Kidney (tissue), 13 donors: ENCODE measurements at regions not wholly inside any gene's neighbourhood (a gene's known extent, or its start where the extent isn't known, plus 50 kb on each side); places are given as distances from the start of the nearest gene placed in this dataset.

Source experiments
- DNase-seq, 5 donors: peaks; one replicate each; pipeline ENCODE4 v3.0.0-alpha.2; 2013 to 2020
- FAIRE-seq: peaks from 2 replicates; lab custom pipeline; 2012; peaks lifted over from hg19 to GRCh38; lab: Jason Lieb, UNC
- H3K27ac ChIP-seq, 2 donors: one replicate each; pipeline ENCODE4 v1.7.0; 2013; ENCODE audit warnings: low read depth in 2 of 2, low read length in 2 of 2, inconsistent platforms in 1 of 2
- H3K27me3 ChIP-seq: one replicate; pipeline ENCODE4 v1.7.1; 2013; ENCODE audit warnings: low read length, inconsistent platforms; ENCODE audit not compliant: control insufficient read depth, insufficient read depth
- H3K36me3 ChIP-seq, 3 donors: one replicate each; pipeline versions ENCODE4 v1.7.0 to v1.7.1; 2013; ENCODE audit warnings: low read length in 3 of 3, control low read depth in 1 of 3, inconsistent platforms in 1 of 3; ENCODE audit not compliant: insufficient read depth in 3 of 3, control insufficient read depth in 2 of 3
- H3K4me1 ChIP-seq, 3 donors: one replicate each; pipeline versions ENCODE4 v1.7.0 to v1.7.1; 2013; ENCODE audit warnings: low read length in 3 of 3, inconsistent platforms in 1 of 3, low read depth in 1 of 3; ENCODE audit not compliant: control insufficient read depth in 2 of 3, insufficient read depth in 2 of 3
- H3K4me3 ChIP-seq, 3 donors: one replicate each; pipeline versions ENCODE4 v1.7.0 to v1.8.1; 2013; ENCODE audit warnings: low read length in 3 of 3, control low read depth in 1 of 3, inconsistent platforms in 1 of 3
- H3K9ac ChIP-seq, 3 donors: one replicate each; pipeline versions ENCODE4 v1.7.0 to v1.7.1; 2013; ENCODE audit warnings: low read length in 3 of 3, control low read depth in 1 of 3, inconsistent platforms in 1 of 3
- H3K9me3 ChIP-seq, 3 donors: one replicate each; pipeline versions ENCODE4 v1.7.0 to v1.7.1; 2013; ENCODE audit warnings: low read length in 3 of 3, control low read depth in 1 of 3, inconsistent platforms in 1 of 3; ENCODE audit not compliant: control insufficient read depth in 2 of 3, insufficient read depth in 1 of 3
- intact Hi-C: fragments of 100-400 bp; cut with DNase I; formaldehyde crosslinking; loops from one replicate; pipeline ENCODE4 v1.11.1; 2022
- TF ChIP-seq, protein P1 (sequence below): IDR thresholded peaks from 3 replicates; pipeline ENCODE4 v1.5.1; 2012; ENCODE audit warnings: mild to moderate bottlenecking, moderate library complexity, borderline replicate concordance; ENCODE audit not compliant: insufficient read depth; ENCODE audit errors: extremely low read depth
- donor health status: control.
- donor health status: control.
- donor health status: control.
- donor health status: control.
- donor health status: control.
- donor health status: DM: yes; HTN: yes; CAD: no.
- donor health status: Normal renal cell carcinoma (clear cell type).

DNA sequence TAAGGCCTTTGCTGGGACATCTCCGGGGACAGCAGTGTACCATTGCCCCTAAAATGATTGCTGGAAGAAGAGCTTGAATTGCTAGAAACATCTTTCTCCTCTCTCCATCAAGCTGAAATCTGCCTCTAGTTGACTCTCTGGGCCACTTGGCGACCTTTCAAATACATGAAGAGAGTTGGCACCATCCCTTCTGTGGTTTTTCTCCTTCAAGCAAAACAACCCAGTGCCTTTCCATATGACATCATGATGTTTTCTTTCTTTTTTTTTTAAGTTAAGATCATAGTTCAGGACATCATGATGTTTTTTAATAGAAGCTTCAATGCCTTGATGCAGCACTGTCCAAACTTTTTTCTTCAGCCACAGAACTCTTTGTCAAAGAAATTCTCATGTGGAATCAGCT is 144.0 kb upstream of the PTPRG start:
- no peaks in the 10 kb centered on the region for H3K9me3 ChIP-seq
- DNase-seq (no peak), FAIRE-seq (no peak)
- H3K36me3 ChIP-seq, result no peaks in the 10 kb centered on the region
- H3K4me3 ChIP-seq, result no peak overlapping the region
- no peaks in the 10 kb centered on the region for H3K4me1 ChIP-seq
- no peak overlapping the region for H3K27ac ChIP-seq
- H3K9ac ChIP-seq, result no peak overlapping the region
- H3K27me3 ChIP-seq, result no peaks in the 10 kb centered on the region
- TF ChIP-seq, protein P1, sequence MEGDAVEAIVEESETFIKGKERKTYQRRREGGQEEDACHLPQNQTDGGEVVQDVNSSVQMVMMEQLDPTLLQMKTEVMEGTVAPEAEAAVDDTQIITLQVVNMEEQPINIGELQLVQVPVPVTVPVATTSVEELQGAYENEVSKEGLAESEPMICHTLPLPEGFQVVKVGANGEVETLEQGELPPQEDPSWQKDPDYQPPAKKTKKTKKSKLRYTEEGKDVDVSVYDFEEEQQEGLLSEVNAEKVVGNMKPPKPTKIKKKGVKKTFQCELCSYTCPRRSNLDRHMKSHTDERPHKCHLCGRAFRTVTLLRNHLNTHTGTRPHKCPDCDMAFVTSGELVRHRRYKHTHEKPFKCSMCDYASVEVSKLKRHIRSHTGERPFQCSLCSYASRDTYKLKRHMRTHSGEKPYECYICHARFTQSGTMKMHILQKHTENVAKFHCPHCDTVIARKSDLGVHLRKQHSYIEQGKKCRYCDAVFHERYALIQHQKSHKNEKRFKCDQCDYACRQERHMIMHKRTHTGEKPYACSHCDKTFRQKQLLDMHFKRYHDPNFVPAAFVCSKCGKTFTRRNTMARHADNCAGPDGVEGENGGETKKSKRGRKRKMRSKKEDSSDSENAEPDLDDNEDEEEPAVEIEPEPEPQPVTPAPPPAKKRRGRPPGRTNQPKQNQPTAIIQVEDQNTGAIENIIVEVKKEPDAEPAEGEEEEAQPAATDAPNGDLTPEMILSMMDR, result no peak
- intact Hi-C loops, result no loop called here

DNA sequence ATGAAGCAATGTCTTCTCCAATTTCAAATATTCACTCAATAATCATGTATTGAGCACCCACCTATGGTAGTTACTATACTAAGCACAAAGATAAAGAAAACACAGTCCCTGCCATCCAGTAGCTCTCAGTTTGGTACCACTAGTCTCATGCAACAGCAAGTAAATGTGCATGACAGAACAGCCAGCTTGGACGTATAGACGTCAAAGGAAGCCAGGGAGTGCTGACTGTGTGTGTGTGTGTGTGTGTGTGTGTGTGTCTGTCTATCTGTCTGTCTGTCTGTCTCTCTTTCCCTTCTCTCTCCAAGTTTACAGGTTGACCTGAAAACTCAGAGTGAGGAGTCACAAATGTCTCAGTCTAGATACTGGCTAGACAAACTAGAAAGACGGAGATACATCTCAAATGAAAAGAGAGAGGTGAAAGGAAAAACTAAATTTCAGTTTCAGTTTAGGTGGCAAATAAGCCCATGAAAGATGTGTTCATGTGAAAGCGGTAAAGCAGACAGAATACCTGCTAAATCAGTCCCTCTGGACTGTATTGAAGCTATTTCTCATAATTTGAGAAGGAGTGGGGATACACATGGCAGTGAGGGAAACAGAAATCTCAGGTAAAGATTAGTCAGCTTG is 141.1 kb upstream of the PTPRG start:
- no peaks in the 10 kb centered on the region for H3K27me3 ChIP-seq
- DNase-seq (no peak), FAIRE-seq (no peak)
- no peaks in the 10 kb centered on the region for H3K9me3 ChIP-seq
- H3K9ac ChIP-seq, result no peak overlapping the region
- TF ChIP-seq, protein P1, result no peak
- no peaks in the 10 kb centered on the region for H3K4me1 ChIP-seq
- intact Hi-C loops, result no loop called here
- H3K27ac ChIP-seq, result no peak overlapping the region
- no peak overlapping the region for H3K4me3 ChIP-seq
- H3K36me3 ChIP-seq, result no peaks in the 10 kb centered on the region

DNA sequence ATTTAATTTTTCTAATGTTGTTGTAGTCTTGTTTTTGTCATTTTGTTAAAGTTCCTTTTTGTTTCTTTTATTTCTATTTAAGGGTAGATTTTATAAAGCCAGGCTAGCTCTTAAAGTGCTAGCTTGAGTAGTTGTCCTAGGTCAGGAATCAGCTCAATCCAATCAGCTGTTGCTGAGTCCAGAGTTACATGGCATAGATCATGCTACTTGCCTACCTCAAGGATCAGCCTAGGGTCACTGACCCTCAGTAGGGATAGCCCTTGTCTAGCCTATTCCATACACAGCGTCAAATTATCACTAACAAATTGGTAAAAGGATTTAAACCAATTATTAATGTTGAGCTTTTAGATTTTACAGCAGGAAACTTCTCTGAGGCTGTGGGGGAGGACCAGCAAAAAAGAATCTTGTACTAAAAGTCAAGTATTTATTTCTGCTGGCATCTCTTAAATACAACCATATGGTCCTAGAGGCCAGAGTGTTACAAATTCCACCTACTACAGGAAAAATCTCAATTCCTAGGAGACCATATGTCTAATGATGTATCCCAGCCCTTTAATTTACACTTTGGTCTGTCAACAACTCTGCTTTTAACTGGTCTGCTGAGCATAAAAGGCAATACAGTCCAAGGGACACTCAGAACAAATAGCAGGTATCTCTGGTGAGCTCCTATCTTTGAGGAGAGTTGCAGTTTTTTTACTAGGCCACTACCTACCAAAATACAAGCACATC is 138.3 kb upstream of the PTPRG start:
- Histone ChIP-seq H3K9me3 (no peaks in the 10 kb centered on the region), H3K4me3 (no peak overlapping the region), H3K4me1 (no peaks in the 10 kb centered on the region), H3K36me3 (no peaks in the 10 kb centered on the region), H3K9ac (no peak overlapping the region), H3K27me3 (no peaks in the 10 kb centered on the region), H3K27ac (no peak overlapping the region)
- DNase-seq, result peak in 2 of 5 donors; percentile 17 to 53
- TF ChIP-seq, protein P1, result no peak
- intact Hi-C loops, result no loop called here
- no peak for FAIRE-seq
